HUDEP-2 (cell line): ENCODE measurements at regions not wholly inside any gene's neighbourhood (a gene's known extent, or its start where the extent isn't known, plus 50 kb on each side); places are given as distances from the start of the nearest gene placed in this dataset.
"Not testable (repeated sequence)": the region's sequence is repeated elsewhere in the genome, so short reads cannot be mapped to it uniquely, and the experiment has no call there.

Source experiments
- DNase-seq, 76 experiments: peaks; one replicate each; lab custom pipeline; 2025; ENCODE audit not compliant: unreplicated experiment in 76 of 76; lab: John Stamatoyannopoulos, UW

DNA sequence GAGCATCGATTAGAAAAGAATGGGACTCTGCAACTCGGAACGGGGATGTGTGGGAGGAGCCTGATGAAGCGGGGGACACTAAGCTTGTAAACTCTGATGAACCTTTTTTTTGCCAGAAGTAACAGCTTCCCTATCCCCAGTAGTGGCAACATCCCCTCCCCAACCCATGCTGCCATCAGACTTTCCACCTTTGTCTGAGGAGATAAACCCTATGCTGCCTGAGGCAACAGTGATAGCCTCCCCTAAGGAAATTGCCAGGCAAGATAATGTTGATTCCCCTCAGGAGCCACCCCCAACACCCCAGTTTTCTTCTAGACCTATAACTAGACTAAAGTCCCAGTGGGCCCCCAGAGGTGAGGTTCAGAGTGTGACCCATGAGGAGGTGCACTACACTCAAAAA, 173.7 kb downstream of the AKR1D1 start:
- DNase-seq: peak in 4 of 76 experiments; percentile 1 to 37 (median 7)

DNA sequence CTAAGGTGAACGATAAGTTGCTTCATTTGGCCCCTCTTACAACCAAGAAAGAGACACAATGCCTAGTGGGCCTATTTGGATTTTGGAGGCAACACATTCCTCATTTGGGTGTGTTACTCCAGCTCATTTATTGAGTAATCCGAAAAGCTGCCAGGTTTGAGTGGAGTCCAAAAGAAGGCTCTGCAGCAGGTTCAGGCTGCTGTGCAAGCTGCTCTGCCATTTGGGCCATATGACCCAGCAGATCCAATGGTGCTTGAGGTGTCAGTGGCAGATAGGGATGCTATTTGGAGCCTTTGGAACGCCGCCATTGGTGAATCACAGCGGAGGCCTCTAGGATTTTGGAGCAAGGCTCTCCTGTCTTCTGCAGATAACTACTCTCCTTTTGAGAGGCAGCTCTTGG, 176.4 kb downstream of the AKR1D1 start:
- DNase-seq: not testable (repeated sequence)

- DNase-seq: no peak
Observed at GRCh38 chr7:138254444-138254843, 178.2 kb downstream of the AKR1D1 start.

GRCh38 chr7:138257459-138258196, 181.4 kb downstream of the AKR1D1 start:
- peak in 71 of 76 experiments; percentile 5 to 94 (median 61) for DNase-seq

- DNase-seq: peak in 2 of 76 experiments; percentile 0 to 15
Observed at GRCh38 chr7:138258197-138258559, 181.9 kb downstream of the AKR1D1 start.

GRCh38 chr7:138259675-138260074, 183.4 kb downstream of the AKR1D1 start:
- no peak for DNase-seq

GRCh38 chr7:138267934-138268333, 191.7 kb downstream of the AKR1D1 start:
- DNase-seq: no peak

- no peak for DNase-seq
Observed at GRCh38 chr7:138276891-138277290, 183.2 kb upstream of the TRIM24 start.

- DNase-seq: no peak
Observed at GRCh38 chr7:138278601-138279000, 181.5 kb upstream of the TRIM24 start.

- DNase-seq: no peak
Observed at GRCh38 chr7:138282997-138283396, 177.1 kb upstream of the TRIM24 start.

DNA sequence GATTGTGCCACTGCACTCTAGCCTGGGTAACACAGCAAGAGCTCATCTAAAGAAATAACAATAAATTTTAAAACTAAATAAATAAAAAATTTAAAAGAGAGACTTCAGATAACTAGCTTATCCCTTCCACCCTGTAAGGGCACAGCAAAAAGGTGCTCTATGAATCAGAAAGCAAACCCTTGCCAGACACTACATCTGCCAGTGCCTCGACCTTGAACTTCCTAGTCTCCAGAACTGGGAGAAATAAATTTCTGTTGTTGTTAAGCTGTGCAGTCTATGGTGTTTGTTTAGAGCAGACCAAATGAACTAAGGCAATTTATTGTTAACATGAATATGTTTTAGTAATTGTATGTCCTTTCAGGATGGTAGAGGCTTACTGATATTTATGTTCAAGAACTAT, 174.9 kb upstream of the TRIM24 start:
- no peak for DNase-seq

DNA sequence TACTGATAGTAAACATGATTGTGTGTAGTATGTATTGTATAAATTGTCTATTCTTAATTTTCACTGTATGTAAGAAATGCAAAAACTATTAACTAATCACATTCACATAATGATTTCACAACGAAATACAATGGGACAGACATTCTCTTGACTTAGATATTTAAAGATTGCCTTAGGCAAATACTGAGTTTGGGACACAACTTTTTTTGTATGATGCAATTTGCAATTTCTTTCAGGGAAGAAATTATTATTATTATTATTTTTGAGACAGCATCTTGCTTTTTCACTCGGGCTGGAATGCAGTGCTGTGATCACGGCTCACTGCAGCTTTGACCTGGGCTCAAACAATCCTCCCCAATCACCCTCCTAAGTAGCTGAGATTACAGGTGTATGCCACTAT, 173.2 kb upstream of the TRIM24 start:
- no peak for DNase-seq

DNA sequence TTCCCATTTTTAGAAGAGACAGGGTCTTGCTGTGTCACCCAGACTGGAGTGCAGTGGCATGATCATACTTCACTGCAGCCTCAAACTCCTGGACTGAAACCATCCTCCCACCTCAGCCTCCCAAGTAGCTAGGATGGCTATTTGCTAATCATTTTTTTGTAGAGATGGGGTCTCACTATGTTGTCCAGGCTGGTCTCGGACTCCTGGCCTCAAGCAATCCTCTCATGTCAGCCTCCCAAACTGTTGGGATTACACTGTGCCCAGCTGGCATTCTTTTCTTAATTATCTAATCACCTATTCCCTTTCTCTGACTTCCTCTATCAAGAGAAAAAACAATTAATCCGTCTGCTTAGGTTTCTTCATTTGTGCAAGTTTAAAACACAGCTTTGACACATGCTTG, 172.5 kb upstream of the TRIM24 start:
- DNase-seq: no peak

DNA sequence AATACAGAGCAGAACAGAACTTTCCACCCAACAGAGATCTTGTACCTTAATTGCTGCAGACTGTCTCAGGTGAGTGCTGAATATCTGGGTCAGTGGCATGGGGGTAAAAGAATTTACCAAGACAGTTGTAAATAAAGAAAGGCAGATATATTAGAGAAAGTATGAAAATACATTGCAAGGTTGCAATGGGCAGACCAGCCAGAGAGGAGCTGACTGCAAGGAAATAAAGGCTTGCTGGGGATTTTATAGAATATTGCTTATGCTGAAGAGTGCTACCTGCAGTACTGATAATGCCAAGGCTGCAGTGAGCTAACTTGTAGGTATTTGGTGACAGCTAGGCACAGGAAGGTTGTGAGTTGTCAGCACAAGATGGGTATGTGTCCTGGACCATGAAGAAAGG, 171.0 kb upstream of the TRIM24 start:
- DNase-seq: no peak

DNA sequence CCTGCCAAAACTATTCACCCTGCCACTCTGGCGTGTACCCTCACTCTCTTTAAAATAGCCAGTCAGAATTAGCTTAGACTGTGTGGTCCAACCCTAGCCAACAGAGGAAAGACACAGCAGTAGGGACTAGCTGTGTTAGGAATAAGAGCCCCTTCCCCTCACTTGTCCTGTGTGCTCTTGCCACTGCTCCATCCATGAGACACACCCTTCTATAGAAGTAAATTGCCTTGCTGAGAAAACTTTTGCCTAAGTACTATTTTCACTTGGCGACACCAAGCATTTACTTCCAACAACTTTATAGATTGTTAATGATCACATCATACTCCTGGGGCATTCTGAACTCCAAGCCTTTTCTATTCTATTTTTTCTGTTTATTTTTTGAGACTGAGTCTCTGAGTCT, 170.2 kb upstream of the TRIM24 start:
- DNase-seq: no peak

DNA sequence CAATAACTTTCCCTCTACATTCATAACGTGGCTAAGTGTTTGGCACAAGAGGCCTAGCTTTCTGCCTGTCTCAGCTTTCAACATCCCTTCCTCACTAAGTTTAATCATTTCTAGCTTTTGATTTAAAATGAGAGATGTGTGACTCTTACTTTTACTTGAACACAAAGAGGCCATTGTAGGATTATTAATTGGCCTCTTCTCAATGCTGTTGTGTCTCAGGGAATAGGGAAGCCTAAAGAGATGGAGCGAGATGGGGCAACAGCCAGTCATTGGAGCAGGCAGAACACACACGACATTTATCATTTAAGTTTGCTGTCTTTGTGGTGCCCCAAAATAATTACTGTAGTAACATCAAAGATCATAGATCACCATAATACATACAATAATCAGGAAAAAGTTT, 167.1 kb upstream of the TRIM24 start:
- DNase-seq: no peak

DNA sequence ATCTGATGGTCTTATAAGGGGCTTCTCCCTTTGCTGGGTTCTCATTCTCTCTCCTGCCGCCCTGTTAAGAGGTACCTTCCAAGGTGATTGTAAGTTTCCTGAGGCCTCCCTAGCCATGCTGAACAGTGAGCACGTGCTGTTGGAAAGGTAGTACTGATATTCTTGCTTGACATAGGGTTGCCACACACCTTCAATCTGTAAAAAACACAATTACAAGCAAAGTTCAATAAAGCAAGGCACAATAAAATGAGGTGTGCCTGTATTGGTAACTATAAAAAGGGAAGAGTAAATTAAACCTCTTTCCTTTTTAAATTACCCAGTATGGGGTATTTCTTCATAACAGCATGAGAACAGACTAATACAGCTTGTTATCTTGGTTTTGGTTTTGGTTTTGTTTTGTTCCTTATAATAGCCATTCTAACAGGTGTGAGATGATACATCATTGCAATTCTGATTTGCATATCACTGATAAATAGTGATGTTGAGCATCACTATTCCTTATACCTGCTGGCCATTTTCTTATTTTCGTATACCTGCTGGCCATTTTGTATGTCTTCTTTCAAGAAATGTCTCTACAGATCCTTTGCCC, 164.9 kb upstream of the TRIM24 start:
- DNase-seq: no peak

DNA sequence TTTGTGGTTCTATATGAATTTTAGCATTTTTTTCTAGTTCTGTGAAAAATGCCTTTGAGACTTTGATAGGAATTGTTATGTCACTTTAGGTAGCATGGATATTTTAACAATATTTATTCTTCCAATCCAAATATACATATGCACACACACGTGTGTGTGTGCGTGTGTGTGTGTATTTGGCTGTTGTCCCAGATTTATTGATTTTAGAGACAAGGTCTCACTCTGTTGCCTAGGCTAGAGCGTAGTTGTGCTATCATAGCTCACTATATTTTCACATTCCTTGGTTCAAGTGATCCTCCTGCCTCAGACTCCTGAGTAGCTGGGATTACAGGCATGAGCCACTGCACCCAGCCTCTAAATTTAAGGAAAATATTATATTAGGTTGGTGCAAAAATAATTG, 162.5 kb upstream of the TRIM24 start:
- DNase-seq: no peak

DNA sequence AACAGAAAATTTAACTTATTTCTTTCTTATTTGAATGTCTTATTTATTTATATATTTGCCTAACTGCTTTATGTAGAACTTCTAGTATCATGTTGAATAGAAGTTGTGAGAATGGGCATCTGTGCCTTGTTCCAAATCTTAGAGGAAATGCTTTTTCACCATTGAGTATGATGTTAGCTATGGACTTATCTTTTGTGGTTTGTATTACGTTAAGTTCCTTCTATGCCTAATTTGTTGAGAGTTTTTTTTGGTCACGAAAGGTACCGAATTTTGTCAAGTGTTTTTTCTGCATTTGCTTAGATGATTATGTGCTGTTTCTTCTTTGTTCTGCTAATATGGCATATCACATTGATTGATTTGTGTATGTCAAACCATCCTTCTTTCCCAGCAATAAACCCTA, 161.0 kb upstream of the TRIM24 start:
- DNase-seq: no peak

GRCh38 chr7:138303230-138304070, 156.6 kb upstream of the TRIM24 start:
- no peak for DNase-seq

DNA sequence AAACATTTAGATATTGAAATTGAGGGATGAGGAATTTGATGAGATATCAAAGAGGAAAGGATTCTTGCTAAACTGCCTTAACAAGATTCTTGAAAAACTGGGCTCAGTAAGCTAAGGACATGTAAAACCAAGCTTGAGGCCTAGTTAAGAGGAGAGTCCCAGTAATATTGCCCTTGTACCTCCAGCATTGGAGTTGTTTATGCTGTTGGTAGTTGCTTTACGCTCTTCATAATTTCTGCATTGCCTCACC, 156.1 kb upstream of the TRIM24 start:
- DNase-seq: no peak

DNA sequence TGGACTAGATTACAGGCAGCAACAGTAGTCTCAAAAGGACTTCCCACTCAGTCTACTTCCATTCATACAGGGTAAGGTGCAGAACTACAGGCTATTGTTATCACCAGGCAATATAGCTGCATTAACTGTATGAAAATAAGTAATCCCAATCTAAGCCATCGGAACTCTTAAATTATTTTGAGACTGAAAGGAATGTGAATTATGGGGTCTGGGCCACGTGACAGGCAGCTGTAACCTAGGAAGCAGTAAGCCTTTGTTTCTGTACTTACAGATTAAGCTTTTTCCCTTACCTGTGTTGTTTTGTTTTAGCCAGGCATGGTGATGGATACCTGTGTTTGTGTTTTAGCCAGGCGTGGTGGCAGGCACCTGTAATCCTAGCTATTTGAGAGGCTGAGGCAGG, 152.4 kb upstream of the TRIM24 start:
- DNase-seq: no peak
